ENCODE measurements at regions not wholly inside any gene's neighbourhood (a gene's known extent, or its start where the extent isn't known, plus 50 kb on each side); places are given as distances from the start of the nearest gene placed in this dataset.
"Not testable (repeated sequence)": the region's sequence is repeated elsewhere in the genome, so short reads cannot be mapped to it uniquely, and the experiment has no call there.

DNA sequence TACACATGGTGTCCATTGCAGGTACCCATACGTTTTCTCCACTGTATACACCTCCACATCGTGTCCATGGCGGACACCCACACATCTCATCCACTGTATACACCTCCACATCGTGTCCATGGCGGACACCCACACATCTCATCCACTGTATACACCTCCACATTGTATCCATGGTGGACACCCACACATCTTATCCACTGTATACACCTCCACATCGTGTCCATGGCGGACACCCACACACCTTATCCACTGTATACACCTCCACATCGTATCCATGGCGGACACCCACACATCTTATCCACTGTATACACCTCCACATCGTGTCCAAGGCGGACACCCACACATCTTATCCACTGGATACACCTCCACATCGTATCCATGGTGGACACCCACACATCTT is 50.4 kb upstream of the TTC34 start:
- TF ChIP-seq, protein P1, sequence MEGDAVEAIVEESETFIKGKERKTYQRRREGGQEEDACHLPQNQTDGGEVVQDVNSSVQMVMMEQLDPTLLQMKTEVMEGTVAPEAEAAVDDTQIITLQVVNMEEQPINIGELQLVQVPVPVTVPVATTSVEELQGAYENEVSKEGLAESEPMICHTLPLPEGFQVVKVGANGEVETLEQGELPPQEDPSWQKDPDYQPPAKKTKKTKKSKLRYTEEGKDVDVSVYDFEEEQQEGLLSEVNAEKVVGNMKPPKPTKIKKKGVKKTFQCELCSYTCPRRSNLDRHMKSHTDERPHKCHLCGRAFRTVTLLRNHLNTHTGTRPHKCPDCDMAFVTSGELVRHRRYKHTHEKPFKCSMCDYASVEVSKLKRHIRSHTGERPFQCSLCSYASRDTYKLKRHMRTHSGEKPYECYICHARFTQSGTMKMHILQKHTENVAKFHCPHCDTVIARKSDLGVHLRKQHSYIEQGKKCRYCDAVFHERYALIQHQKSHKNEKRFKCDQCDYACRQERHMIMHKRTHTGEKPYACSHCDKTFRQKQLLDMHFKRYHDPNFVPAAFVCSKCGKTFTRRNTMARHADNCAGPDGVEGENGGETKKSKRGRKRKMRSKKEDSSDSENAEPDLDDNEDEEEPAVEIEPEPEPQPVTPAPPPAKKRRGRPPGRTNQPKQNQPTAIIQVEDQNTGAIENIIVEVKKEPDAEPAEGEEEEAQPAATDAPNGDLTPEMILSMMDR (IDR thresholded peaks at IDR 0.05) = not testable (repeated sequence)
- TF ChIP-seq POLR2A (IDR thresholded peaks at IDR 0.05) = not testable (repeated sequence)

All from testis (tissue), 2 donors.